IMR-90 (cell line): ENCODE measurements at regions not wholly inside any gene's neighbourhood (a gene's known extent, or its start where the extent isn't known, plus 50 kb on each side); places are given as distances from the start of the nearest gene placed in this dataset.

Experiments
- POLR2A ChIP-seq: IDR thresholded peaks from 2 replicates; pipeline ENCODE4 v1.6.1; 2012; ENCODE audit warnings: mild to moderate bottlenecking, low read depth, low read length
- TF ChIP-seq, protein P1 (sequence below): conservative IDR thresholded peaks from 2 replicates; pipeline ENCODE4 v1.5.1; 2012; ENCODE audit warnings: mild to moderate bottlenecking, low read depth, low read length, improper control_type of control experiment

DNA sequence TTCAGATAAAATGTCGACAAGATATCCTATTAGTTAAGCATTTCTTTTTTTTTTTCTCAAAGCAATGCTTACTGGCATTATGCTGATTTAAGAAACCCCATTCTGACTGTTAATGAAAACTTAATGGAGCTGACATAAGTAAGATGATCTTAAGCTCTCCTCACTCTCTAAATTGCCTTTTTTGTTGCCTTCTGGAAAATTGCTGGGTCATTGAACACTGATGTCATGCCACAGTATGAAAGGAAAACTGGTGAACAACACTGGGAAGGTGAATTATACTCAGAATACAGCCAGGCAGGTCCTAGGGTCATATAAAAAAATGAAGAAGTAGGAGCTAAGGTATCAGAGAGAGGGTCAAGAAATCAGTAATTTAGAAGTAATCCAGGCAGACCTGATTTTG lies 179.9 kb downstream of the BTG1 start:
- TF ChIP-seq, protein P1, sequence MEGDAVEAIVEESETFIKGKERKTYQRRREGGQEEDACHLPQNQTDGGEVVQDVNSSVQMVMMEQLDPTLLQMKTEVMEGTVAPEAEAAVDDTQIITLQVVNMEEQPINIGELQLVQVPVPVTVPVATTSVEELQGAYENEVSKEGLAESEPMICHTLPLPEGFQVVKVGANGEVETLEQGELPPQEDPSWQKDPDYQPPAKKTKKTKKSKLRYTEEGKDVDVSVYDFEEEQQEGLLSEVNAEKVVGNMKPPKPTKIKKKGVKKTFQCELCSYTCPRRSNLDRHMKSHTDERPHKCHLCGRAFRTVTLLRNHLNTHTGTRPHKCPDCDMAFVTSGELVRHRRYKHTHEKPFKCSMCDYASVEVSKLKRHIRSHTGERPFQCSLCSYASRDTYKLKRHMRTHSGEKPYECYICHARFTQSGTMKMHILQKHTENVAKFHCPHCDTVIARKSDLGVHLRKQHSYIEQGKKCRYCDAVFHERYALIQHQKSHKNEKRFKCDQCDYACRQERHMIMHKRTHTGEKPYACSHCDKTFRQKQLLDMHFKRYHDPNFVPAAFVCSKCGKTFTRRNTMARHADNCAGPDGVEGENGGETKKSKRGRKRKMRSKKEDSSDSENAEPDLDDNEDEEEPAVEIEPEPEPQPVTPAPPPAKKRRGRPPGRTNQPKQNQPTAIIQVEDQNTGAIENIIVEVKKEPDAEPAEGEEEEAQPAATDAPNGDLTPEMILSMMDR = no peak
- TF ChIP-seq POLR2A = no peak
